Heart left ventricle (tissue), 13 donors: ENCODE measurements at regions not wholly inside any gene's neighbourhood (a gene's known extent, or its start where the extent isn't known, plus 50 kb on each side); places are given as distances from the start of the nearest gene placed in this dataset.
"Not testable (repeated sequence)": the region's sequence is repeated elsewhere in the genome, so short reads cannot be mapped to it uniquely, and the experiment has no call there.

ENCODE experiments used
- CTCF ChIP-seq, 12 donors: fragments of 200-600 bp; sonication (generic) in 4 of 12; IDR thresholded peaks; one replicate each; pipeline versions ENCODE4 v1.5.0 to v1.8.0; 2018 to 2022; ENCODE audit warnings: antibody characterized with exemption in 12 of 12, mild to moderate bottlenecking in 5 of 12
- POLR2A ChIP-seq, 2 donors: fragments of 450-650 bp; IDR thresholded peaks; one replicate each; pipeline ENCODE4 v1.6.1; 2017; ENCODE audit warnings: antibody characterized with exemption in 2 of 2, mild to moderate bottlenecking in 2 of 2, moderate library complexity in 2 of 2
- donor health status: ischemic (EF 13 %, LVEDD 7.1; RV severe dilation, severe dysfunction).
- donor health status: DM: no; HTN: yes; CAD: no.
- donor health status: DM: no; HTN: no; CAD: no.
- donor health status: ischemic (EF 25% LVEDD 6.9; RV normal size, moderate dysfunction).
- donor health status: ischemic (EF 25% LVEDD 5.7; RV mildly dilated, moderate dysfunction).
- donor health status: ischemic (EF 35%, LVEDD 5.7; RV mildly dilated, moderate dysfunction).
- donor health status: nonischemic (EF 11% LVEDD 7.7; RV severe dilation, severe dysfunction).
- donor health status: DM: yes; HTN: yes; CAD: no.
- donor health status: PGD.
- donor health status: ischemic (EF 29% LVEDD 5.4; RV normal size, mild dysfunction).
- donor health status: nonischemic (EF 23%, LVEDD 6.1; RV moderate dilation, normal function).

DNA sequence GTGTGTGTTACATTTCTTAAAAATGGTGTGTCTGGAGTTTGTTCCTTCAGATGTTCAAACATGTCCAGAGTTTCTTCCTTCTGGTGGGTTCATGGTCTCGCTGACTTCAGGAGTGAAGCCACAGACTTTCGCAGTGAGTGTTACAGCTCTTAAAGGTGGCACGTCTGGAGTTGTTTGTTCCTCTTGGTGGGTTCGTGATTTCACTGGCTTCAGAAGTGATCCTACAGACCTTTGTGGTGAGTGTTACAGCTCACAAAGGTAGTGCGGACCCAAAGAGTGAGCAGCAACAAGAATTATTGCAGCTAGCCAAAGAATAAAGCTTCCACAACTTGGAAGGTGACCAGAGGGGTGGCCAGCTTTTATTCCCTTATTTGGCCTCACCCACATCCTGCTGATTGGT is 183.7 kb downstream of the COPRS start:
- not testable (repeated sequence) for TF ChIP-seq CTCF, POLR2A (IDR thresholded peaks at IDR 0.05)
